Endothelial cell of umbilical vein (primary cell): ENCODE measurements at regions not wholly inside any gene's neighbourhood (a gene's known extent, or its start where the extent isn't known, plus 50 kb on each side); places are given as distances from the start of the nearest gene placed in this dataset.

Experiments used
- BruUV-seq: library from RNA; stranded (reverse); fragments of 400-500 nt; replicated peaks from 2 replicates; lab custom pipeline; 2021; lab: Mats Ljungman, UMichigan
- CTCF ChIA-PET: fragments of 300-600, 350-600 bp; sonication (Branson Sonifier 250); formaldehyde crosslinking; loops from one replicate; lab custom pipeline; 2021; ENCODE audit warnings: antibody characterized with exemption, inconsistent platforms; lab: Charles Lee
- POLR2A ChIA-PET: fragments of 300-600, 350-600 bp; sonication (Branson Sonifier 250); formaldehyde crosslinking; loops from one replicate; lab custom pipeline; 2021; ENCODE audit warnings: antibody characterized with exemption, inconsistent platforms; lab: Charles Lee
- DNase-seq: peaks from one replicate; pipeline ENCODE4 v3.0.0-alpha.2; 2011; ENCODE audit warnings: low read depth, low spot score
- FAIRE-seq: peaks from 2 replicates; lab custom pipeline; 2011; peaks lifted over from hg19 to GRCh38; lab: Jason Lieb, UNC
- H2AFZ ChIP-seq: 2 replicates; pipeline ENCODE4 v1.6.0; 2012; ENCODE audit warnings: low read depth, low read length, control low read depth, inconsistent platforms
- H3K27ac ChIP-seq: 2 replicates; pipeline ENCODE4 v1.5.1; 2011; ENCODE audit warnings: low read depth, mild to moderate bottlenecking, control low read depth, low read length, moderate library complexity; ENCODE audit not compliant: insufficient read depth
- H3K27me3 ChIP-seq, 2 experiments: 2 replicates each; pipeline versions ENCODE4 v1.6.0 to v1.6.1; 2011; ENCODE audit warnings: low read length in 2 of 2, mixed read lengths in 1 of 2; ENCODE audit not compliant: control insufficient read depth in 2 of 2, insufficient read depth in 2 of 2
- H3K36me3 ChIP-seq, 2 experiments: 2 replicates in 1 of 2; 3 replicates in 1 of 2; pipeline ENCODE4 v1.5.1; 2011; ENCODE audit warnings: low read length in 2 of 2, mild to moderate bottlenecking in 1 of 2, moderate library complexity in 1 of 2; ENCODE audit not compliant: control insufficient read depth in 2 of 2, insufficient read depth in 2 of 2; ENCODE audit errors: extremely low read depth in 1 of 2
- H3K4me1 ChIP-seq: 3 replicates; pipeline ENCODE4 v1.5.1; 2011; ENCODE audit warnings: mild to moderate bottlenecking, low read length; ENCODE audit not compliant: control insufficient read depth, insufficient read depth; ENCODE audit errors: extremely low read depth
- H3K4me2 ChIP-seq: 2 replicates; pipeline ENCODE4 v1.6.1; 2011; ENCODE audit warnings: low read length, control low read depth, mixed read lengths; ENCODE audit not compliant: insufficient read depth
- H3K4me3 ChIP-seq, 3 experiments: fragments of 200-600 bp in 1 of 3; sonication (generic), shearing (Covaris generic) in 1 of 3; replicated peaks in 1 of 3; 2 replicates each; pipeline ENCODE4 v1.5.1; 2011 to 2016; ENCODE audit warnings: control low read depth in 3 of 3, low read length in 3 of 3, mild to moderate bottlenecking in 2 of 3, inconsistent platforms in 1 of 3, low read depth in 1 of 3, moderate library complexity in 1 of 3; ENCODE audit not compliant: insufficient read depth in 1 of 3
- H3K79me2 ChIP-seq: 2 replicates; pipeline ENCODE4 v1.6.0; 2012; ENCODE audit warnings: low read length, inconsistent platforms; ENCODE audit not compliant: control insufficient read depth, insufficient read depth
- H3K9ac ChIP-seq: replicated peaks from 2 replicates; pipeline ENCODE3; 2011; ENCODE audit warnings: low read length, control low read depth; ENCODE audit not compliant: insufficient read depth; ENCODE audit errors: extremely low read depth
- H3K9me1 ChIP-seq: replicated peaks from 3 replicates; pipeline ENCODE4 v1.6.0; 2011; ENCODE audit warnings: mild to moderate bottlenecking, low read length; ENCODE audit not compliant: control insufficient read depth, insufficient read depth; ENCODE audit errors: extremely low read depth
- H3K9me3 ChIP-seq: replicated peaks from 2 replicates; pipeline ENCODE4 v1.5.1; 2012; ENCODE audit warnings: low read length, inconsistent platforms; ENCODE audit not compliant: control insufficient read depth, insufficient read depth
- H4K20me1 ChIP-seq: replicated peaks from 2 replicates; pipeline ENCODE3; 2011; ENCODE audit warnings: mild to moderate bottlenecking, low read length; ENCODE audit not compliant: control insufficient read depth, insufficient read depth; ENCODE audit errors: extremely low read depth
- CTCF ChIP-seq, 2 donors: IDR thresholded peaks; 1 replicate in 1 of 2; 2 replicates in 1 of 2; pipeline ENCODE4 v1.5.1; 2011; ENCODE audit warnings: low read length in 2 of 2, mild to moderate bottlenecking in 2 of 2, moderate library complexity in 2 of 2, control low read depth in 1 of 2, inconsistent platforms in 1 of 2, low read depth in 1 of 2; ENCODE audit not compliant: insufficient read depth in 1 of 2; ENCODE audit errors: extremely low read depth in 1 of 2
- EZH2 ChIP-seq: IDR thresholded peaks from 2 replicates; pipeline ENCODE4 v1.6.1; 2012; ENCODE audit warnings: borderline replicate concordance, low read depth, mild to moderate bottlenecking, moderate library complexity, low read length, inconsistent platforms; ENCODE audit not compliant: severe bottlenecking
- FOS ChIP-seq: IDR thresholded peaks from 2 replicates; pipeline ENCODE4 v1.6.1; 2011; ENCODE audit warnings: mild to moderate bottlenecking, low read length, moderate library complexity, borderline replicate concordance; ENCODE audit not compliant: insufficient read depth
- GATA2 ChIP-seq: IDR thresholded peaks from 2 replicates; pipeline ENCODE4 v1.7.0; 2011; ENCODE audit warnings: low read depth, mild to moderate bottlenecking, moderate library complexity, mixed read lengths, low read length; ENCODE audit not compliant: insufficient read length, insufficient read depth
- JUN ChIP-seq: IDR thresholded peaks from 2 replicates; pipeline ENCODE4 v1.6.1; 2011; ENCODE audit warnings: borderline replicate concordance, low read depth; ENCODE audit not compliant: insufficient read length, insufficient read depth
- MAX ChIP-seq: IDR thresholded peaks from 2 replicates; pipeline ENCODE4 v1.6.1; 2011; ENCODE audit not compliant: insufficient read depth, insufficient read length
- MYC ChIP-seq: IDR thresholded peaks from one replicate; pipeline ENCODE4 v1.6.1; 2011; ENCODE audit warnings: mild to moderate bottlenecking, low read depth, low read length
- POLR2A ChIP-seq: IDR thresholded peaks from 2 replicates; pipeline ENCODE4 v1.6.1; 2012; ENCODE audit warnings: low read depth, mild to moderate bottlenecking, control low read depth, low read length
- POLR2AphosphoS5 ChIP-seq: IDR thresholded peaks from 2 replicates; pipeline ENCODE4 v1.6.1; 2012; ENCODE audit warnings: low read depth, mild to moderate bottlenecking, control low read depth, low read length, moderate library complexity; ENCODE audit not compliant: insufficient read depth
- dilution Hi-C: fragments of 300-500 bp; cut with MboI; formaldehyde crosslinking; loops from one replicate; pipeline ENCODE4 v1.15.0; 2019; ENCODE audit warnings: low sequenced_read_pairs; ENCODE audit not compliant: extremely low pct_ligation_motif_present
- intact Hi-C: fragments of 100-400 bp; cut with micrococcal nuclease; formaldehyde crosslinking; loops from one replicate; pipeline ENCODE4 v1.10.0; 2022

GRCh38 chr3:139219463-139219862 lies 124.4 kb upstream of the MRPS22 start:
- H3K4me3 ChIP-seq = no peak overlapping the region
- H3K27ac ChIP-seq = no peak overlapping the region
- no peak overlapping the region for H3K4me2 ChIP-seq
- no peaks in the 10 kb centered on the region for H3K79me2 ChIP-seq
- DNase-seq (no peak), FAIRE-seq (no peak)
- H3K9ac ChIP-seq = no peak overlapping the region
- BruUV-seq = no TSS peak
- dilution Hi-C loops (no loop called here), intact Hi-C loops (no loop called here)
- H2AFZ ChIP-seq = no peak overlapping the region
- no peaks in the 10 kb centered on the region for H3K36me3 ChIP-seq
- no peaks in the 10 kb centered on the region for H3K4me1 ChIP-seq
- no peaks in the 10 kb centered on the region for H3K9me1 ChIP-seq
- H4K20me1 ChIP-seq = no peaks in the 10 kb centered on the region
- CTCF ChIA-PET = no interaction called here
- TF ChIP-seq POLR2A = no peak
- H3K27me3 ChIP-seq = peaks cover 0 to 1% of the 10 kb centered on the region in 2 experiments
- POLR2A ChIA-PET = no interaction called here
- H3K9me3 ChIP-seq = no peaks in the 10 kb centered on the region

GRCh38 chr3:139222100-139222657 lies 121.6 kb upstream of the MRPS22 start:
- Histone ChIP-seq H3K79me2 (no peaks in the 10 kb centered on the region), H4K20me1 (no peaks in the 10 kb centered on the region), H3K9me1 (no peaks in the 10 kb centered on the region), H2AFZ (no peak overlapping the region), H3K4me1 (no peaks in the 10 kb centered on the region), H3K4me3 (no peak overlapping the region), H3K27me3 (no peaks in the 10 kb centered on the region), H3K9ac (no peak overlapping the region), H3K4me2 (no peak overlapping the region), H3K27ac (no peak overlapping the region), H3K9me3 (no peaks in the 10 kb centered on the region), H3K36me3 (no peaks in the 10 kb centered on the region)
- intact Hi-C loops = no loop called here
- TF ChIP-seq POLR2AphosphoS5 (no peak), EZH2 (no peak), MYC (no peak), CTCF (IDR thresholded peaks at IDR 0.05; ENCODE audit: extremely low read depth in 1 of 2, insufficient read depth in 1 of 2, low read depth in 1 of 2, low read length in 2 of 2) (no peak), JUN (no peak), GATA2 (no peak), MAX (no peak), POLR2A (no peak), FOS (no peak)
- dilution Hi-C loops = no loop called here
- ChIA-PET CTCF (no interaction called here), POLR2A (no interaction called here)
- BruUV-seq = no TSS peak
- FAIRE-seq = no peak
- DNase-seq = no peak
